NCI-H2171 treated with DMSO at 0.1 percent for 48 hours (cell line): ENCODE measurements at regions not wholly inside any gene's neighbourhood (a gene's known extent, or its start where the extent isn't known, plus 50 kb on each side); places are given as distances from the start of the nearest gene placed in this dataset.
A peak's percentile ranks its signal among the peaks of the same experiment; 100 is the strongest.

Source experiments
- DNase-seq: peaks from one replicate; lab custom pipeline; 2025; lab: John Stamatoyannopoulos, UW

DNA sequence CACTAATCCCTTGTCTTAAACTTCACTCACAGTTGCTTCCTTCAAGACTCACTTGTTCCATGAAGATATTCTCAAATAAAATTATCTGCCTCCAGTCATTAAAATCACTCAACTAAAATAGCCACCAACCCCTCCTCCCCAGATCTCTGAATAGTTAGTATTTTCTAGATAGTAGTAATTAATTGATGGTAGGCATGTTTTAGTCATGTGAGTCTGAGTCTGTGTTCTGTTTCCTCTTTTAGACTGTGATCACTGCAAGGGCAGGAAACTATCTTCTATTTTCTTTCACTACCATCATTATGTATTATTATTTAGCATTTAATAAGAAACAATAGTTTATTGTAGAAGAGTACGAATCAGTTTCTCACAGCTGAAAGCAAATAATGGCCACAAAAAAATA lies 1080.5 kb downstream of the IGSF11 start:
- no peak for DNase-seq

DNA sequence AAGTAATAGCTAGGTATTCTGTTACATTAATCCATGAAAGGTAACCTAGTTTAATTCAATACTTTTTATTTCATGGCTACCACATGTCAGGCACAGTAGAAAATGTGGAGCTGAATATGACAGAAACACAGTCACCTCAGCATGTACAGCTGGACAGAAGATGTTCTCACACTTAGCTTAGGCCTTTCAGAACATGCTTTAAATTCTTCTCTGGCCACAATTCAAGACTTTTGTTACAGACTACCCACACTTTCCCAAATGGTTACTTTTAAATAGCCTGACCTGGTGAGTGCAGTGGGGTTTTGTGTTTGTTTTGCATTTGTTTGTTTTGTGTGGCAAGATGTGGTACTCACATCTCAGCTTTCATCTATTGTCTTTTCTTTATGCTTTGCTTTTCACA lies 1079.5 kb downstream of the IGSF11 start:
- no peak for DNase-seq

DNA sequence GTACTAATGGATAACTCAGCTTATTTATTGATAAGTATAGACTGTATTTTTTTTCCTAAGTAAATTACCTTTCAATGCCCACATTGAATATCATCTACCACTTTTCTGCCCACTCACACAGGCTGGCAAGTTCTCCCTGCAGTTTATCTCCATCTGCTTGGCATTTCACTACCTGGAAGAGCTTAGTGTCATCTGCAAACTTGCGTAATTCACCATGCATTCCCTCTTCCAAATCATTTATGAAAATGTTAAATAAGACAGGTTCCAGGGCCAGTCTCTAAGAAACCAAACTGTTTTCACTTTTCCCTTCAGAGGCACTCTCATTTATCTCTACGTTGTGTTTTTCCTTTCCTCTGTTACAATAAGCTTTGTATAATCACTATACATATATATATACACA lies 1076.6 kb downstream of the IGSF11 start:
- DNase-seq, result no peak

DNA sequence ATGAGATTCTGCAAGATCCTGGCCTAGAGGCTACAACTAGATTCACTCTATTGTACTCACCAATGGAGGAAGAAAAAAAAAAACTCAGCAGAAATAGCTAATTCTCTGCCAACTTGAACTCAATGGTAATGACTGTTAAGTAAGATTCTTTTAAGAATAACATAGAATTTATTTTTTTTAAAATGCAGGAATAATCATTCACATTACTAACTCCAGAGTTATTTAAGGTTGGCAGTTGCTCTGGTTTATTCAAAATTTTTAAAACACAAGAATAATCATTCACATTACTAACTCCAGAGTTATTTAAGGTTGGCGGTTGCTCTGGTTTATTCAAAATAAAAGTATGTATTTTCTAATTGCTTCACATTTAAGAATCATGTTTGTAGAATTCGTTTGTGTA lies 1071.9 kb downstream of the IGSF11 start:
- DNase-seq, result no peak

DNA sequence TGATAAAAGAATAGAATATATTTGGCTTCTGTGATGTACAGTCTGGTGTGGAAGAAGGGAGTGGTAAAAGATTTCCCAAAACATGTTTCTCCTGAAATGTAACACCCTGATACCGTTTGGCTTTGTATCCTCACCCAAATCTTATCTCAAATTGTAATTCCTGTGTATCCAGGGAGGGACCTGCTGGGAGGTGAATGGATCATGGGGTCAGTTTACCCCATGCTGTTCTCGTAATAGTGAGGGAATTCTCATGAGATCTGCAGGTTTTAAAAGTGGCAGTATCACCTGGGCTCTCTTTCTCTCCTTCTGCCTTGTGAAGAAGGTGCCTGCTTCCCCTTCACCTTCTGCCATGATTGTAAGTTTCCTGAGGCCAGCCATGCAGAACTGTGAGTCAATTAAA lies 1070.8 kb downstream of the IGSF11 start:
- DNase-seq, result no peak

DNA sequence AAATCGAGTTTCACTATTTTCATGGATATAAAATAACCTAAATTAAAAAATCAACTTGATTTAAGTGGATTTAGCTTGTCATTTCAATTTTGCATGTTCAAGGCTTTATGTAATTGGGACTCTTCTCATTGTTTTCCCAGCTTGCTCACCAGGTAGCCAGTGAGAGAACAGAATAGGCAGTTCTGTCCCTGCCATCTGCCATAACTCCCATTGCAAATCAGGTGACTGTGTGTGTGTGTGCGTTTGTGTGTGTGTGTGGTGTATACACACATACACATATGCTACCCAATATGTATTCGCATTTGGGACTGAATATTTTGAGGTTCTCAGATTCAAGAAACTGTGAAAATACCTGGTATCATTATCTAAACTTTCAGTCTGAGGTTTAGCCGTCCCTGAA lies 1069.8 kb downstream of the IGSF11 start:
- no peak for DNase-seq

DNA sequence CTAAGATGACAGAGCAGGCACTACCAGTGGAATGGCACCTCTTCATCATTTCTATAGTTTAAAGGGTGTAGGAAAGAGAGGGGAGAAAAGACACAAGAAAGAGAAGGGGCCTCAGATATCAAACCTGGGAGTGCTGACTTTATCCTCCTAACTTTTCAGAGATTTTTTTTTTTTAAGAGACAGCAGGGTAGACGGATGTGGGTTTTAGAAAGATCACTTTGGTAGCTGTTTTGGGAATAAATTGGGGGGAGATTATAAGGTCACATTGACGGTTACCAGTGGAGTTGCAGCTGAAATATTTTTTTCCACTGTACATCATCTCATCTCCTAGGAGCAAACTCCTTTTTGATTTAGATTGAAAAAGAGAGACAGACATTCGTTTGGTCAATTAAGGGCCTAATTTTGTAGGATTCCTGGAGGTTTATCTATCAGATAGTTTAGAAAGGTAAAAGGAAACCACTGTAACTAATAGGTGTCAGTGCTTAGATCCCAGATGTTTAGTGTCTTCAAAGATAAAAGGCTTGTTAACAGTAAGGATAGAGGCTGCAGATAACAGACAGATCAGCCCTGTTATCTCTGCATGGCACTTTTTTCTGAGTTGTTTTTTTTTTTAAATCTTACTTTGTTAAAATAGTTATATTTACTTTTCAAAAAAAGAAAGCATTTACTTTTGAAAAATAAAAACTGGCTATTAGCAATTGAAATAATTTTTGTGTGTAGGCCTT lies 1057.0 kb downstream of the IGSF11 start:
- DNase-seq, result no peak

DNA sequence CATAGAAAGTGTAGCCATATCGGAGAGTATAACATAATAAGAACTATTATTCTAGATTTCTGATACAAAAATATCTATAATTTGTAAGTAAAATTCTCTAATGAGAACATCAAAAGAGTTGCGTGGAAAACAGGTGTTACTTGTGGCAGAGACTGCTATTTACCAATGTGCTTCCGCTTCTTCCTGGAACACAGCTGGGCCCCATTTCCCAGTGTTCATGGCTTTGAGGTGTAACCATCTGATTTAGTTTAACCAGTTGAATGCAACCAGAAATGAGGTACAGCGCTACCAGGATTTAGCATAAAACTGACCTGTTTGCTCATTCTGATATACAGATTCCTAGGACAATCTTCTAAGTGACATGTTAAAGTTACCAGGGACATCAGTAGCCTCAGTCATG lies 1055.2 kb downstream of the IGSF11 start:
- DNase-seq, result no peak

DNA sequence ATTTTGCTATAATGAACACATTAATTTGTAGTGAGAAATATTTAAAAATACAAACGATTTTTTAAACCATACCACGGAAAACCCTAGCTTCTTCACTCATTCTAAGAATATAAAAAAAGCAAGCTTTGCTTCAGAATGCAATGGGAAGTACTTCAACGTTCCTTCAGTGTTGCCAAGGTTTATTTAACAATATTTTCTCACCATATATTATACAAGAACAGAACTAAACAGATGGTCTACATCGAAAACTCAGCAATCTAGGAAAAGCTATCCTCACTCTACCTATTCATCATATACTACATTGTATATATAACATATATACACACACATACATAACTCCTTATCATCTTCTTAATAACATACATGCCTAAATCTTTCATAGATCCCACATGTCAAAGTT lies 1047.4 kb downstream of the IGSF11 start:
- no peak for DNase-seq

DNA sequence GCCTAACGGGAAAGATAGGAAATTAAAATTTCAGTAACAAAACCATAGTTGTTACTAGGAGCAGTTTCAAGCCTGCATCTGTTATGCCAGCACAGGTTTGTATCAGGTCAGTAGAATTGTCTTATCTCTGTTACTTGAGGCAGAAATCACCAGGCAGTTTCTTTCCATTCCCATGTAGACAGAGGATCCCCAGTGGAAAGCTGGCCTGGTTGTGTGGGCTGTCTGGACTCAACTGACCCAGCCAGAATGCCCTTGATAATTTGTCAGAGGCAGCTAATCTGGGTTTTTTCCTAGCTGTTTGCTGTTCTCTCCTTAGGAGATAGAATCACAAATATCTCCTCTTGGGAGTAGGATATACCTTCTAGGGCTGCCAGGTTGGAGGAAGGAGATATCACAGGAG lies 1044.7 kb downstream of the IGSF11 start:
- no peak for DNase-seq

DNA sequence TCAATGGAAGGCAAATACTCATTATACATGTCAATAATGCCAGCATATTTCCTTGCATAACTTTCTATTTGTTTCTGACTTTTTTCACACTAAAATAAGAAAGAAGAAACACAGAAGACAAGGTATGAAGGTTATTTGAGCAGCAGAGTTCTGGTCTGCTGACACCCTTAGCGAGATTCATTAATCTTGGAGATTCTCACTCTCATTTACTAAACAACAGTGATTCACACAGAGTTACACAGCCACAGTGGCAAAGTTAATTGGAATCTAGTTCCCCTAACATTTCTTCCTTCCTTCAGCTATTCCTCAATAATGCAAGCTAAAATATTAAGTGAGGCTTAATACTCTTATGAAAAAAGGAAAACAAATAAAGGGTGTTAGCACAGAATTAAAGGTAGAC lies 1044.0 kb downstream of the IGSF11 start:
- DNase-seq, result no peak

DNA sequence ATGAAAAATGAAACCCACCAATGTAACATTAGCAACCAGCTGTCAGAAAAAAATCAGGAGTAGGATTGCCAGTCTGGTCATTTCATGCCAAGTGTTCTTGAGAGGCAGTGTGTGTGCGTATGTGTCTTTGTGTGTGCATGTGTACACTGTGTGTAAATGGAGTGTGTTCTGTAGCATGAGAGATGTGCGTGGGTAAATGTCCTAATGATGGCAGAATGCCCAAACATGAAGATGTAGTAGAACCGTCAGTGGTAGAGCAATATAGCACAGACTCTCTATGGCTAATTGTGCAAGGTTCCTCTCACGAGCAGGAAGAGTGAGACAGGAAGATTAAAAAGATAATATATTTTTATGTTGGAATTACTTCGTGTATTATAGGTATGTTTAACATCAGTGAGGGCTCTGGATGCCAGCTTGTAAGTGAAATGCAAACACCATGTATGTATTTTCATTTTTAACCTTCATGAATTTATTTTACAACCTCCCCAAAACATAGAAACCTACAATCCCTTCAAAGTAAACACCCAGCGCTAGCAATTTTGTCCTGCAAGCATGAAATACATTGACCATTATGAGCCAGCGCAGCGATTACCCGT lies 1038.7 kb downstream of the IGSF11 start:
- no peak for DNase-seq

DNA sequence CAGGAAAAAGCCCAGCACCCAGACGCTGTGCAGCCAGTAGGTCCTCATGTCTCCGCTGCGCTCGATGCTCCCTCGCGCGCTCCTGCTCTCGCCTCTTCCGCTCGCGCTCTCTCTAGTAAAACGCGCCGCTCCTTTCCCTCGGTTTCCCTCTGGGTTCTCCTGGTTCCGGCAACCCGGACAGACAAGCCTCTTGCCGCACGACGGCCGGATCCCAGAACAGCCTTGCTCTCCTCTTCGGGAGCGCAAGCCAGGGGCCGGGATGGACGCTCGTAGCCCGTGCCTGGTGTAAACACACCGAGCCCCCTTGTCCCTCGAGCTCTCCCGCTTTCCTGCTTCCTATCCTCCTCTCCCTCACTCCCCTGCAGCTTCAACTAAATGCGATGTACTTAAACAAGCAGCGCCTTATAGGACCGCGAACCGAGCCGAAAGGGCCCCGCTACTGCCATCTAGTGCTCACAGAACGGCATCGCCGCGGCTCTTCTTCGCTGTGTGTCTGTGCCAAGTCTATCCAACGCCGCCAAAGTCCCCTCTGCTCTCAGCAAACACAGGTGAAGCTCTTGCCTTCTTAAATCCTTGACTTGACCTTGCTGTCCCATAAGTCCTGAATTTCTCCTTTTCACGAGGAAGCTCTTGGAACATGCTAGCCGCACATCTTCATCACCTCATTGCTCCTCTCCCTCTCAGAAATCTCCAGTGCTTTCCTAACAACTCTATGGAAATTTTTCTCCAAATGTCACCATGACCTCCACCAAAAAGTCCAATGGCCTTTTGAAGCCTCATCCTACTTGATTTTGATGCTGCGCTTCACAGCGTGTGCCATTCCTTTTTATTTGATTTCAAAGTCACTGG lies 1037.2 kb downstream of the IGSF11 start:
- DNase-seq, result peak; percentile 70

DNA sequence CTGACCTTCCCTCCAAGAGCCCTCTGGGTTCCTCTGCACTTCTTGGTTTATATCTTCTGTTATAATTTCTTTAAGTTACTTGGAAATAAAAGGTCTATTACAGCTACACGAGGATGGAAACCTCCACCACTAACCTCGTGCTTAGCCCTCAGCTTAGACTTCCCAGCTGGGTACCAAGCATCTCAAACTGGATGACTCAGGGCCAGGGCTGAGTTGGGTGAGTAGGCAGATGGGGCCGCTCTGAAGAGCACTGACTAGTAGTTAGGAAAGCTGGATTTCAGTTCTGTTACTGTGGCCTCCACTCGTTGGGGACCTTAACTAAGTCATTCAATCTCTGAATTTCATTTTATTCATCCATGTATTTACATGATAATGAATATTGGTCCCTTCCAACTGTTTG lies 1036.6 kb downstream of the IGSF11 start:
- DNase-seq, result no peak

DNA sequence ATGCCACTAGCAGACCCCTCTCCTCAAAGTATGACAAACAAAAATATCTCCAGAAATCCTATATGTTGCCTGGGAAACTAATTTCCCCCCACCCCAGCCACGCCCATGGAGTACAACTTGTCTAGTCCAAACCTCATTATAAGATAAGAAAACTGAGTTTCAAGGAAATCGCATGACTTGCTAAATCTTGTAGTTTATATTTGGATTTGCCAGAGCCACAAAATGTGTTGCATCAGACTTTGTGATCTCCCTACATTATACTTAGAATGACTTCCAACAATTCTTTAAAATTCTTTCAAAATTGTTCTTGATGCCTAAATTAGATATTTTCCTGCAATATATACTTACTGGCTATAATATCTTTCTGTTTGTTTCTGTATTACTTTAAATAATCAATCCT lies 1034.4 kb downstream of the IGSF11 start:
- DNase-seq, result no peak

DNA sequence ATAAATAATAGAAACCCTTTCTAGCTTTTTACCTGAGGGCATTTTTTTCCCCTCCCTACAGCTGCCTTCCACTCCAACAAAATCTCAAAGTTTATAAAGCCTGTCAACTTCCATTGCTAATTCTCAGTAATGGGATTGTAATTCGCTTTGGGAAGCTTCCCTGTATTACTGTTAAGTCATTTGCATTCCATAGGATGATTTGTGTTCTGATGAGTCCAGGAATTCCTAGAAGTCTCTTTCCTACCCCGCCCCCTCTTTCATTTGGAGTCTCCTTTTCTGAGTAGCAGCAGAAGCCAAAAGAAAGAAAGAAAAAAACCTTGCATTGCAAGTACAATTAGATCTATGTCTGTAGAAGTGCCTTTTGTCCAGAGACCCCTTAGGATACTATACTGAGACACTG lies 1033.3 kb downstream of the IGSF11 start:
- DNase-seq, result no peak

DNA sequence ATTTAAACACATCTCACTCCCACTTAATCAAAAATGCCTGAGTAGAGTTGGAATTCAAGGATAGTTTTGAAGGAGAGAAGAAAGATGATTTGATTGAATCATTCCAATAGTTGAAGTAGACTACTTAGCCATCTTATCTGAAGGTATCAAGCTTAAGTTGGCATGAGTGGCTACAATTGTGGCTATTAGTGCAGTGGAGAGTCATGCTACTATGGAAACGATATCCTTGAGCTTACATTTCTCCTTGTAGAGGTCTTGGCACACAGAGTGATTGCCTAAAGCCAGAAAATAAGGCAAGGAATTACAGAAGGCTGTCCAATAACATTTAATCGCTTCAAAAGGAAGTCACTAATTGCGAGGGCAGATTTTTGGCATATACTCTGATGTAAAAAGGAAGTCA lies 1022.7 kb downstream of the IGSF11 start:
- no peak for DNase-seq

DNA sequence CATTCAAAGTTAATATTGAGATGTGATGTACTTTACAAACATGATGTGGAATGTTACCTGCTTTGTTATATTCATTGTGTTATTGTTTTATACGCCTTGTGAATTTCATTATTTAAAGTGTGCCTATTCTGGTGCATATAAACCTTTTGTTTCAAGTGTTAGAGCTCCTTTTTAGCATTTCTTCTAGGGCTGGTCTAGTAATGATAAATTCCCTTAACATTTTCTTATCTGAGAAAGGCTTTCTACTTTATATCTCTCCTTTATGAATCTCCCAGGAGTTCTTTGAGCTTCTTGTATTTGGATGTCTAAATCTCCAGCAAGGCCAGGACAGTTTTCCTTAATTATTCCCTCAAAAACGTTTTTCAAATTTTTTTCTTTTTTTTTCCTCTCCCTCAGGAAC lies 1005.6 kb downstream of the IGSF11 start:
- no peak for DNase-seq

DNA sequence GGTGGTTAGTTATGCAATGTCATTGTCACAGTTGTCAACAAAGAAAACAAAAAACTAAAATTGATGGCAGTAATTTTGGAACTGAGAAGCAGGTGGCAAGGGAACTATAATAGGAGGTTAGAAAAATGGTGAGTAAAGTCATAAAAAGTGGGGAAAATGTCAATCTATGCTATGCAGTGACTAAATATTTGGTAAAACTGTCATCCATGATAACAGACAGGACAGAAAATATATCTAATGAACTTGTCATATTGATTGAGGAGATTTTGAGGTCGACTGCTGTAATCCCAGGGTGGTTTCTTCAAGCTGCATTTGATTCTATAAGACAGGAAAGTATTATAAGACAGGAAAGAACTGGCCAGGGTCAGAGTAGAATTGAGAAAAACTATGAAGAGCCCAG lies 998.4 kb downstream of the IGSF11 start:
- no peak for DNase-seq

DNA sequence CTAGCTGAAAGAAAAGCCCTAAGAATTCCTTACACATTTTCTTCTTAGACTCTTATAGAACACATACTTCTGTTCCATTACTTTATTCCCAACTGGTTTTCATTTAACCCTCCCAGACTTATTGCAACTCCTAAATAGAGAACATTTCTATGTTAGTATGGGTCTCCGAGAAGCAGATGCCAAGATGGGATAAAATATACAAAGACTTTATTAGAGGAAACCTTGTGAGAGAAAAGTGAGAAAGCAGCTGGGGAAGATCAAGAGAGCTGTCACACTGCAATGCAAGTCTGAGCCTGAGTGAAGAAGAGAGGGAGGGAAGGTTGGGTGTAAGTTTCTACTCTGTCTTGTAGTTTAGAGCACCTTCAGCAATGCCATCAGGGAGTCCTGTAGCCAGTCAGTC lies 979.3 kb downstream of the IGSF11 start:
- DNase-seq, result no peak

DNA sequence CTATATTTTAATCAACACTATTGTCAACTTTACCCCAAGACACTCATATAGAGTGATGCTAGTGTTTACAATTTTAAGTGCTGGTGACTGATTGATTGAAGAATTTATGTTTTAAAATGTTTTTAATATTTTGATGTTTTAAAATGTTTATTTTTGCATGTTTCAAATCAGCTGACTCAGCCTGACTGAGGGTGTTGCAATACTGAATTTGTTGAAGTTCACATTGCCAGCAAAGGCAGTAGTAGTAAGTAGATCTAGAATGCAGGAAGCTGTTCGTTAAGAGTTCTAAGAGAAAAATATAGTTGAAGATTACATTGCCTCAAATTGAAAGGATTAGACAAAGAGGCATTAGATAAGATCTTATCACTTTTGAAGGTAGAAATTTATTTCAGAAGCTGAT lies 977.6 kb downstream of the IGSF11 start:
- no peak for DNase-seq

DNA sequence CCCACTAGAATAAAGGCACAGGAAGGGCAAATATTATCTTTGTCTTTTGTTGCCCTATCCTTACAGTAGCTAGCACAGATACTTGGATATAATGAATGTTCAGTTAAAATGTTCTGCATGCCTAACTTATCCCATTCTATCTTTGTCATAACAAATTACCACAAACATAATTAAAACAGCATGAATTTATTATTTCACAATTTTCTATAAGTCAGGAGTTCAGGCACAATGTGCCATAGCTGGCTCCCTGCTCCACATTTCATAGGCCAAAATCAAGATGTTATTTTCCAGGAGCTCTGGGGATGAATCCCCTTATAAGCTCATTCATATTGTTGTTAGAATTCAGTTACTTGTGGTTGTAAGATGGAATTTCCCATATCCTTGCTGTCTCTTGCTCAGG lies 975.5 kb downstream of the IGSF11 start:
- no peak for DNase-seq

DNA sequence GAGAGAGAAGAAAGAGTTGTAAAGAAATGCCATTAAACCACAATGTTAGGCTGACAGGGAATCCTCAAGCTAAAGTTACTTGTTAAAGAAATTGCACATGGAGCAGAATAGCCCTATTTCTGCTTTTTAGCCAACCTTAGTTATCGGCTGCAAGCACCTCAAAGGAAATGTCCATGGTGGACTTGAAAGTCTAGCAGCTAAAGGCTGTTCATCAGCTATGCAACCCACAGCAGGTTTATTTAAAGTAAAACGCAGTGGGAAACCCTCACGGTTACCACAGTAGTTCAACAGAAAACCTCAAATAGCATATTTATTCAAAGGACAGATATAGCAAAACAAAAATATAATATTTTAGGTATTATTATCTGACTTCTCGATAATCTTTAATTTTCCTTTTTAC lies 967.2 kb downstream of the IGSF11 start:
- no peak for DNase-seq
